PC-9 (cell line): ENCODE measurements at regions not wholly inside any gene's neighbourhood (a gene's known extent, or its start where the extent isn't known, plus 50 kb on each side); places are given as distances from the start of the nearest gene placed in this dataset.

Experiments
- BruUV-seq: library from RNA; stranded (reverse); fragments of 400-500 nt; replicated peaks from 2 replicates; lab custom pipeline; 2021; lab: Mats Ljungman, UMichigan
- CTCF ChIA-PET: fragments of 300-600 bp; sonication (Branson Sonifier 250); formaldehyde crosslinking; loops from one replicate; lab custom pipeline; 2022; ENCODE audit warnings: antibody characterized with exemption; lab: Charles Lee
- POLR2A ChIA-PET: fragments of 300-600 bp; sonication (Branson Sonifier 250); formaldehyde crosslinking; loops from one replicate; lab custom pipeline; 2022; ENCODE audit warnings: antibody characterized with exemption; ENCODE audit not compliant: unreplicated experiment; lab: Charles Lee
- DNase-seq, 2 experiments: peaks; one replicate each; pipeline versions ENCODE4 v3.0.0 to v3.0.0-alpha.2; 2015 to 2022; ENCODE audit warnings: mixed read lengths in 1 of 2
- H2AFZ ChIP-seq: fragments of 200-600 bp; sonication (generic); 2 replicates; pipeline ENCODE4 v1.8.1; 2017; ENCODE audit warnings: antibody characterized with exemption
- H3F3A ChIP-seq: fragments of 200-600 bp; sonication (generic); 2 replicates; pipeline ENCODE4 v1.8.1; 2017; ENCODE audit warnings: antibody characterized with exemption, mild to moderate bottlenecking, low read depth; ENCODE audit not compliant: insufficient read depth
- H3K27ac ChIP-seq: fragments of 200-600 bp; sonication (generic); 2 replicates; pipeline ENCODE4 v1.6.1; 2016; ENCODE audit warnings: mixed run types
- H3K27me3 ChIP-seq: fragments of 200-600 bp; sonication (generic); 2 replicates; pipeline ENCODE4 v1.6.1; 2016; ENCODE audit warnings: low read depth, mixed run types; ENCODE audit not compliant: insufficient read depth
- H3K36me3 ChIP-seq: fragments of 200-600 bp; sonication (generic); 2 replicates; pipeline ENCODE4 v1.6.1; 2016; ENCODE audit warnings: low read depth, mixed run types
- H3K4me1 ChIP-seq: fragments of 200-600 bp; sonication (generic); replicated peaks from 2 replicates; pipeline ENCODE4 v1.6.1; 2016; ENCODE audit warnings: mixed run types; ENCODE audit not compliant: insufficient read depth
- H3K4me2 ChIP-seq: fragments of 200-600 bp; sonication (generic); 2 replicates; pipeline ENCODE4 v1.6.1; 2017; ENCODE audit warnings: mixed run types
- H3K4me3 ChIP-seq: fragments of 200-600 bp; sonication (generic); 2 replicates; pipeline ENCODE4 v1.6.1; 2016; ENCODE audit warnings: mixed run types
- H3K79me2 ChIP-seq: fragments of 200-600 bp; sonication (generic); 2 replicates; pipeline ENCODE4 v1.6.1; 2017; ENCODE audit warnings: low read depth, mixed run types
- H3K9me2 ChIP-seq: fragments of 200-600 bp; sonication (generic); 2 replicates; pipeline ENCODE4 v1.8.1; 2017; ENCODE audit warnings: mild to moderate bottlenecking; ENCODE audit not compliant: insufficient read depth
- H3K9me3 ChIP-seq: fragments of 200-600 bp; sonication (generic); 2 replicates; pipeline ENCODE4 v1.8.1; 2016; ENCODE audit warnings: low read depth; ENCODE audit not compliant: insufficient read depth
- H4K20me1 ChIP-seq: fragments of 200-600 bp; sonication (generic); 2 replicates; pipeline ENCODE4 v1.8.1; 2017; ENCODE audit not compliant: insufficient read depth
- CTCF ChIP-seq: fragments of 200-600 bp; sonication (generic); conservative IDR thresholded peaks from 2 replicates; pipeline ENCODE4 v1.6.1; 2017; ENCODE audit warnings: mixed run types, antibody characterized with exemption, mild to moderate bottlenecking, moderate library complexity
- EZH2 ChIP-seq: fragments of 200-600 bp; sonication (generic); IDR thresholded peaks from 2 replicates; pipeline ENCODE4 v1.8.0; 2017; ENCODE audit warnings: antibody characterized with exemption, low read depth
- intact Hi-C: fragments of 100-400 bp; cut with micrococcal nuclease; formaldehyde crosslinking; loops from one replicate; pipeline ENCODE4 v1.10.0; 2022; ENCODE audit not compliant: unreplicated experiment

GRCh38 chr10:29021591-29021990 lies 267.3 kb upstream of the LYZL1 start:
- H3K9me3 ChIP-seq: no peaks in the 10 kb centered on the region
- no peak for TF ChIP-seq EZH2
- no peaks in the 10 kb centered on the region for H3F3A ChIP-seq
- H3K27ac ChIP-seq: no peak overlapping the region
- ChIA-PET CTCF (no interaction called here), POLR2A (no interaction called here)
- H3K9me2 ChIP-seq: no peaks in the 10 kb centered on the region
- no TSS peak for BruUV-seq
- H3K79me2 ChIP-seq: no peaks in the 10 kb centered on the region
- peaks cover 7% of the 10 kb centered on the region for H3K4me1 ChIP-seq
- H2AFZ ChIP-seq: no peak overlapping the region
- no peak overlapping the region for H3K4me3 ChIP-seq
- no peaks in the 10 kb centered on the region for H3K36me3 ChIP-seq
- H4K20me1 ChIP-seq: no peaks in the 10 kb centered on the region
- H3K27me3 ChIP-seq: no peaks in the 10 kb centered on the region
- no peak overlapping the region for H3K4me2 ChIP-seq
- no peak for DNase-seq
- intact Hi-C loops: no loop called here

GRCh38 chr10:29022513-29022912 lies 266.4 kb upstream of the LYZL1 start:
- H3K4me2 ChIP-seq: no peak overlapping the region
- peaks cover 7% of the 10 kb centered on the region for H3K4me1 ChIP-seq
- no peak for DNase-seq
- ChIA-PET POLR2A (no interaction called here), CTCF (no interaction called here)
- H3K4me3 ChIP-seq: no peak overlapping the region
- H3K36me3 ChIP-seq: no peaks in the 10 kb centered on the region
- BruUV-seq: no TSS peak
- H3K27ac ChIP-seq: no peak overlapping the region
- H2AFZ ChIP-seq: no peak overlapping the region
- no peaks in the 10 kb centered on the region for H3F3A ChIP-seq
- intact Hi-C loops: no loop called here
- no peaks in the 10 kb centered on the region for H3K27me3 ChIP-seq
- TF ChIP-seq CTCF (no peak), EZH2 (no peak)
- no peaks in the 10 kb centered on the region for H3K9me2 ChIP-seq
- no peaks in the 10 kb centered on the region for H3K79me2 ChIP-seq
- no peaks in the 10 kb centered on the region for H4K20me1 ChIP-seq
- no peaks in the 10 kb centered on the region for H3K9me3 ChIP-seq

- Histone ChIP-seq H3K27ac (no peak overlapping the region), H4K20me1 (no peaks in the 10 kb centered on the region), H2AFZ (no peak overlapping the region), H3K4me1 (peaks cover 7% of the 10 kb centered on the region), H3K36me3 (no peaks in the 10 kb centered on the region), H3K4me3 (no peak overlapping the region), H3K79me2 (no peaks in the 10 kb centered on the region), H3K4me2 (peak overlapping the region; percentile 19), H3K27me3 (no peaks in the 10 kb centered on the region), H3F3A (no peaks in the 10 kb centered on the region), H3K9me2 (no peaks in the 10 kb centered on the region), H3K9me3 (no peaks in the 10 kb centered on the region)
- intact Hi-C loops: no loop called here
- TF ChIP-seq EZH2 (no peak), CTCF (no peak)
- ChIA-PET POLR2A (interaction anchor here (0.6 kb wide), 1 partner anchor 138 kb away, joined by 3 read pairs; no protein-coding TSS in a partner anchor), CTCF (no interaction called here)
- DNase-seq: peak in 1 of 2 experiments; percentile 52
- BruUV-seq: no TSS peak
Measured at GRCh38 chr10:29023678-29024077, 265.2 kb upstream of the LYZL1 start.
